GM19467 (cell line): ENCODE measurements at regions not wholly inside any gene's neighbourhood (a gene's known extent, or its start where the extent isn't known, plus 50 kb on each side); places are given as distances from the start of the nearest gene placed in this dataset.
"Not testable (repeated sequence)": the region's sequence is repeated elsewhere in the genome, so short reads cannot be mapped to it uniquely, and the experiment has no call there.

Experiments
- ATAC-seq: cut with Tn5 transposase; IDR thresholded peaks from one replicate; pipeline ENCODE4 v1.9.1; 2021; ENCODE audit warnings: mild to moderate bottlenecking, moderate library complexity; ENCODE audit not compliant: unreplicated experiment

DNA sequence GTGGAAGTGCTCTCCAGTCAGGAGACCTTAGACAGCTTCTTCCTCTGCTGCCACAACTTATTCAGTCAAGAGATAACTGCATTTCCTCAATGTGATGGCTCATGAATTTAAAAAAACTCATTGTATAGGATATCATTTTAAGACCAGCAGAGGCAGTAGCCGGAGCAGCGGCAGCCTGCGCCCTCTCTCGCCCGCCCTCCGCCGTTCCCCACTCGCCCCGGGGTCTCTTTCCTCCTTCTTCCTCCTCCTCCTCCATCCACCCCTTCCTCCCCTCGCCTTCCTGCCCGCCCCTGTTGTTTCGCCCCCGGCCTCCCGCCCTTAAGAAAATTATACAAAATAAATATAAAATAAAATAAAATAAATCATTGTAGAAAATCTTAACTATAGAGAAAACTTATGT, 687.6 kb downstream of the FLRT2 start:
- ATAC-seq, result no peak

DNA sequence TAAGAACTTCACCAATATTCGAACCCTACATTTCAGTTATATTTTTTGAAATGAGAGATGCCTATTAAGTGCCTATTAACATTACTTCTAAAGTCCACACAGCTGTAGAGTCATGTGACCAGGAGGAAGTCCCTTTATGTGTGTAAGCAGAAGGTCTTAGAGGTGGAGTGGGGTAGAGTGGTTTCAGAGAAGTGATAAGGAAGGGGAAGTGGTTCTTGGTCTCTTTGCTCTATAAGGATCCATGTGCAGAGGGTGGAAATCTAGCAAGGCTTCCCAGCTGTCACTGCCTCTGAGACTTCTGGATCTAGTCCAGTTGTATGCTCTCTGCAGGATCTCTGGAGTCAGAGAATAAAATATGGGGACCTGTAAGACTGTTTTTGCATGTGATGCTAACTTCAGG, 673.9 kb downstream of the FLRT2 start:
- no peak for ATAC-seq

- ATAC-seq, result no peak
Observed at GRCh38 chr14:86196471-86196870, 666.5 kb downstream of the FLRT2 start.

DNA sequence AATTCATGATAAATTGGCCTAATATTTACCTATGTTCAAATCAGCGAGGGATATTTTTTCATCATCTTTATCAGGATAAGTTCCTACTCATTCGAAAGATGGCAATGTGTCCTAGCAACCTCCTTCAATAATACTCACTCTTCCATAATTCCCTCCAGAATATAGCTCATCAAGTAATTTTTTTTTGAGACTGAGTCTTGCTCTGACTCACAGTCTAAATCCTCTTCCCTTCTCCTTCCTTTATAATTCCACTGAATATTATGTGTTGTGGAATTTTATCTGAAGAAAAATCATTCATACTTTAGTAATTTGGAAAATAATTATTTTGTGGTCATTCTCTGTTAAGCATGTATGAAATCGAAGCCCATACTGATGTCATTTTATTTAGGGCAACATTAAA, 663.8 kb downstream of the FLRT2 start:
- ATAC-seq, result no peak

- ATAC-seq, result no peak
Observed at GRCh38 chr14:86179980-86180379, 650.0 kb downstream of the FLRT2 start.

DNA sequence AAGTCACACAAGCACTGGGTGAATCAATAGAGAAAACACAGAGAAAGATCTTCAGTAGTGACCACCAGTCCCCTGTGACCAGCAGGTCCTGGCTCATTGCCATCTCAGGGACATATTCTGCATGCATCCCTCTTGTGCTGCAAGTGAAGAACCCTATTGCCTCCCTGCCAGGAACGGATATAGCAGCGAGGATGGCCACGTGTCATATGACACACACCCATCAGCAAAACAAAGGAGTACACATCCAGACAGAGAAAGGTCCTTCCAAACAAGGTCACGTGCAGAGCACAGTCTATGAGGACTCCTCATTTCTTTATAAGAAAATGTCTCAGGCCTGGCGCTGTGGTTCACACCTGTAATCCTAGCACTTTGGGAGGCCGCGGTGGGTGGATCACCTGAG, 638.4 kb downstream of the FLRT2 start:
- ATAC-seq, result no peak

GRCh38 chr14:86166541-86166940, 636.6 kb downstream of the FLRT2 start:
- ATAC-seq, result no peak

GRCh38 chr14:86153480-86153879, 623.5 kb downstream of the FLRT2 start:
- no peak for ATAC-seq

GRCh38 chr14:86143248-86143647, 613.3 kb downstream of the FLRT2 start:
- no peak for ATAC-seq

- no peak for ATAC-seq
Observed at GRCh38 chr14:86141966-86142365, 612.0 kb downstream of the FLRT2 start.

DNA sequence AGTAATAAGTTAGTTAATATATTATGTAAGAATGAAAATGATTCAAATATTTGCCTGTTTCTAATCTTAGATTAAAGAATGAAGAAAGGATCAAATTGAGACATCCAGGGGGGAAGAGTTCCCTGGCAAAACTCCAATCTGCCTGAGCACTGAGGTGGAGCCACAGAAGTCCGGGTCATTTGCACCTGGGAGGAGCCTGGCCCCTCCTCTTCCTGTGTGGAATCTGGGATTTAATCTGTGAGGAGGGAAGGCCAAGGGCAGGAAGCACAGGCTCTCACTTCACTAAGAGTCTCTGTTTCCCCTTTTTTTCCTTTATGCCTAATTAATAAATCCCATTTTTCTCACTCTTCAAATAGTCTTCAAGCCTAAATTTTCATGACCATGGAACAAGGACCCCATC, 599.5 kb downstream of the FLRT2 start:
- ATAC-seq, result no peak

- ATAC-seq, result no peak
Observed at GRCh38 chr14:86124328-86124727, 594.4 kb downstream of the FLRT2 start.

GRCh38 chr14:86115972-86116371, 586.0 kb downstream of the FLRT2 start:
- ATAC-seq, result no peak

GRCh38 chr14:86110871-86111270, 580.9 kb downstream of the FLRT2 start:
- ATAC-seq, result not testable (repeated sequence)

DNA sequence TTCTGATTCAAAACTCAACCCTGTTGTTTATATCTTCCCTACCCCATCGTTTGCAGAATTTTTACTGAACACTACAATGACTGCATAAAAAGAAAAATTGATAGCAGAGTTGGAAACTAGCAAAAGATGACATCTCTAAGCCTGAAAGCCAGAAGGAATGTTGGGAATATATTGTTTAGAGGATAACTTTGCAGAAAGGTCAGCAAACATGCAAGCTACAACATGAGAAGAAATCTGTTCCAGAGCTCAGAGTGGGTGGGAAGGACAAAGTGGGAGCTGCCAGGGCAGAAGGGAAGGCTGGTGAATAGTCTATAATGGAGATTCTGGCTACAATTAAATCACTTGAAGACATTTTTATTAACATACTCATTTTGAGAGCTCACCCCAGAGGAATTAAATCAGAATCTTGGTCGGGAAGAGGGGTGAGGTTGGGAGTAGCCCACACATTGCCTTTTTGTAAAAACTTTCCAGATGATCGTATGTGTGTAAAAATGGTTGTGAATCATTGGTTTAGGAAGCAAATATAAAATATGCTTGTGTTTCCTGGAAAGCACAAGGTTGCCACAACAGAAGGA, 574.8 kb downstream of the FLRT2 start:
- ATAC-seq, result no peak

- no peak for ATAC-seq
Observed at GRCh38 chr14:86094512-86094911, 564.6 kb downstream of the FLRT2 start.

- ATAC-seq, result no peak
Observed at GRCh38 chr14:86091811-86092210, 561.9 kb downstream of the FLRT2 start.

DNA sequence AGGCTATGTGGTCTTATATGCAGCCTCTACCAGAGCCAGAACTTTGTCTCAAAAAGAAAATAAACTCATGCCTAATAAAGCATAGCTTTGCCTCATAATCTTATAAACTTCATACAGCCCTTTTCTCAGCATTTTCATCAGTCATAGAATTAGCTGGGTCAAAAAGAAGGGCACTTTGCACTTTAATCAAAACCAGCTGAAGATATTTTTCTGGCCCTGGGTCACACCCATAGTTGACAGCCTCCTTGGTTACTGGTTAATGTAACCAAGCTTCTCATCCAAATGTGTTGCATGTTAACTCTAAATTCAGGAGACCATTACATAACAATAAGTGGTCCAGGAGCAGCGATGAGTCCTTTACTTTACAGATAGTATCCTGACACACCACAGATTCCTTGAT, 558.2 kb downstream of the FLRT2 start:
- ATAC-seq, result no peak

GRCh38 chr14:86087377-86087776, 557.4 kb downstream of the FLRT2 start:
- ATAC-seq, result no peak

DNA sequence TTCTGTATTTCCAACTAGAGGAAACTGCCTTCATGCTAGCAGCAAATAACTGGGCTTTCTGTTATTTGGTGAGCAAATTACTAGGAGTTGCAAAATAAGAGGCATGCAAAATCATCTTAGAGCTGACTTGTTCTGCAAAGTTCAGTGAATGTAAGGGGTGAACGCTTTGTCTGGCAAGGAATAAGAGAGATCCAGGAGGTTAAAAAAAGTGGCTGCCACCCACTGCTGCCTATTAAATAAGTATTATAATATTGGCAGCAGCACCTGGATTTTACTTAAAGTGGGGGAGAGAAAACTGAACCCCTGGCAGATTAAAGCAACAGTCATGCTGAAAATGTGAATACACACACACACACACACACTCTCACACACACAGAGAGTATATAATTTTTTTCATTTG, 557.0 kb downstream of the FLRT2 start:
- no peak for ATAC-seq

DNA sequence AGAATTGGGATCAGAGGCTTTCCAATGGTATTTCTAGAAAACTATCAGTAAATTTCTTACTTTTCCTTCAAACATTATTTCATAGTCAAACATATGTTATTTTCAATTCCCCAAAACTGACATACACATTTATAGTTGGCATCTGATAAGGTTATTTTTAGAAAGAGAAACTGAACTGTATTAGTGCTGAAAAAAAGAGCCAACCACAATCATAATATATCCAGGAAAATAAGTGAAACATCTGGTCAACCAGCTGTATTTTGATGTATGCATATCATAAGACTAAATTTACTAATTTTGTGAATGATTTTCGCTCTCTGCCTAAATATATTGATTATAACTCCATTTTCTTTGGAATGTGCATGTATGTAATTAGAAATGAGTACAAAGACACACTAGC, 554.2 kb downstream of the FLRT2 start:
- ATAC-seq, result no peak

GRCh38 chr14:86083616-86084015, 553.7 kb downstream of the FLRT2 start:
- ATAC-seq, result no peak

- ATAC-seq, result no peak
Observed at GRCh38 chr14:86072116-86072894, 542.4 kb downstream of the FLRT2 start.
